GM19324 (cell line): ENCODE measurements at regions not wholly inside any gene's neighbourhood (a gene's known extent, or its start where the extent isn't known, plus 50 kb on each side); places are given as distances from the start of the nearest gene placed in this dataset.

Source experiments
- ATAC-seq: cut with Tn5 transposase; IDR thresholded peaks from one replicate; pipeline ENCODE4 v1.9.1; 2021; ENCODE audit warnings: mild to moderate bottlenecking, moderate library complexity; ENCODE audit not compliant: unreplicated experiment, low FRiP score

DNA sequence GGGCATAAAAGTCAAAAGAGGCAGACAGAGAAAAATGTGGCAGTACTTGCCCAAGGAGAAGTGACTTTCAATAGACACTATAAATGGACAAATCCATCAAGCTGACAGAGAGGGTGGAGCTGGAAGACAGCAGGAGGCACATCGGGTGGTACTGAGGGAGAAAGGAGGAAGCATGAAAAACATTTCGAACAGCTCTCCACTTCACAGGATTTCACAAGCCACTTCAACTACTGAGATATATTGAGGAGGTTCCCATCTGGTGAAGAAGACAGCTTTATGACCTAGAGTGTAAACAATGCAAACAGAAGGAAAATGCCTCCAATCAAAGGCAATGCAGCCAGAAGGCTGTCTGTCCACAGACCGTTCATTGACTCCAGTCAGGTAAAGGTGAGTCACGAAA, 259.4 kb upstream of the ECI2 start:
- no peak for ATAC-seq

DNA sequence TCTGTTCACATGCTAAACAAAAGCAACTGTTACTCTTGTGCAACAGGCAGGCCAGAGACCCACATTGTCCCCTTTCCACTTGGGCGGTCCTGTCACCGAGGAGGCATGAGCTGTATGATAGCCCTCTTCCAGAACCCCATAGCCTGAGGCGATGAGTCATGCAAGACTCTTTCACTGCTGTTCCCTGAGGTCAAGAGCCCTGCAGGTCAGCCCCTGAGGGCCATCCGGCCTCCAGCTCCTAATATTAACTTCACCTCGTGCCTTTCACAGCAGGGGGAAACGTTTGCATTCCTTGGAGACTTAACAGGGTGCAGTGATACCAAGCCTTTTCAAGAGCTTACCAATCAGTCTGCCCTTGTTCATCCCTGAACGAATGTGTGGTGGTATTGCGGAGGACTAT, 253.3 kb upstream of the ECI2 start:
- ATAC-seq = no peak

DNA sequence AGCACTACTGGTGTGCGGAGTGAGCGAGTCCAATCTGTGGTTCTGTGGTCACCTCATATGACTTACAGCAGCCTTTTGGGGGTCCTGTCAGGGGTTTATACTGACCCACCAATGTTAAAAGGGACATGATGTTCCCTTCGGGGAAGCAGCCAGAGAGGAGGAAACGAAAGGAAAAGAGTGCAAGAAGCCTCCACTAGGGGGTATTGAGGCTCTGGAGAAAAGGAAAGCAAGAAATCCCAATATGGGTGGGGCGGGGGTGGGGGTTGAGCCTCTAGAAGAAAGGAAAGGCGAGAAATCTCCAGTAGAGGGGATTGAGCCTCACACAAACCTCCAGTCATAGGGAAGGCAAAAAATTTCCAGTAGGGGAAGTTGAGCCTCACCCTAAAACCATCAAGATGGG, 249.3 kb upstream of the ECI2 start:
- ATAC-seq = no peak

GRCh38 chr6:4383910-4384638, 248.7 kb upstream of the ECI2 start:
- no peak for ATAC-seq

GRCh38 chr6:4382362-4382853, 247.0 kb upstream of the ECI2 start:
- no peak for ATAC-seq

DNA sequence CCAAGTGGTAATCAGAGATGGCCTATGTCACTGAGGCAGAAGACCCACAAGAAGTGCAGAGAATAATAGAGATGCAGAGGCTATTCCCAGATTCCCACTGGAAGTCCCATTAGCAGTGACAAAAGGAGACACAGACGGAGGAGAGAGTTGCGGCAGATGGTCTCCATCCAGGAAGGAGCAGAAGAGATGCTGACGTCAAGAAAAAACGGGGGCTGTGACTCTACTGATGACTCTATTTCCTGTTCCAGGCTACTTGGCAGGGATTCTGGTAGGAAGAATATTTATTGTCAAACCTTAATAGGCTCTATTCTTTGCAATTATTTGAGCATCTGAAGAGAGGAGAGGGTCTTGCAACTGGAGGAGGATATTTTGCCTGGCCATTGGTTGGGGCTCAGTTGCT, 246.0 kb upstream of the ECI2 start:
- ATAC-seq = no peak

DNA sequence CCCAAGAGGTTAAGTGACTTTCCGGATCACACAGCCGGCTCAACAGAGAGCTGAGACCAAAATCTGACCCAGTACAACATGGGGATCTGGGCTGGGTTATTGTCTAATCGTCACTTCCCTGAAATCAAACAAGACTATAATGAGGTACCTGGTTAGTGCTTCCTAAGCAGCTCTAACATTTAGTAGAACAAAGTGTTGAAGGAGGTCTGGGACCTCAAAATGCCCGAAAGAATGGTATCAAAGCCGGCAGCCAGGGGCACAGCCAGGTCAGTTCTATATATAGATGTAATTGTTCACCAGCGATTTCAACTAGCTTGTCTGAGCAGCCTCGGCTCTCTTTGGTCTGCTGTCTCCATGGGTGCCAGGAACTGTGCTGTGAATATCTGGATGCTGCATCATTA, 245.5 kb upstream of the ECI2 start:
- no peak for ATAC-seq

DNA sequence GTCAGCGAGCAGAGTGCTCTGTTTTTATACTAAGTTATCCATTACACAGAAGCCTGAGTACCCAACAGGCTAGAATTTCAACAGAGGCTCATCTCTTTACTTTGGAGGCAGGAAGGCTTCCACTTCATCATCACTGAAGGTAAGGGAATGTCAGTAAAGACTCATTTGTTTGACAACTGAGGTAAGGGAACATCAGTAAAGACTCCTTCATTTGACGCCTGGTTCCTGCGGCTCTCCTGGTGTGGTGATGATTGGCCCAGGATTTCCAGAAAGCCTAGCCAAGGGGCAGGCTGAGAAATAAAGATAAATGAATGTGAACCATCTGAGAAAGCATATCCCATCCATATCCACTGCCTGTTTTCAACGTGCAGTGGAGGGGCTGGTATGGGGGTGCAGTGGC, 244.6 kb upstream of the ECI2 start:
- ATAC-seq = no peak

- ATAC-seq = no peak
Observed at GRCh38 chr6:4378319-4378996, 243.1 kb upstream of the ECI2 start.

DNA sequence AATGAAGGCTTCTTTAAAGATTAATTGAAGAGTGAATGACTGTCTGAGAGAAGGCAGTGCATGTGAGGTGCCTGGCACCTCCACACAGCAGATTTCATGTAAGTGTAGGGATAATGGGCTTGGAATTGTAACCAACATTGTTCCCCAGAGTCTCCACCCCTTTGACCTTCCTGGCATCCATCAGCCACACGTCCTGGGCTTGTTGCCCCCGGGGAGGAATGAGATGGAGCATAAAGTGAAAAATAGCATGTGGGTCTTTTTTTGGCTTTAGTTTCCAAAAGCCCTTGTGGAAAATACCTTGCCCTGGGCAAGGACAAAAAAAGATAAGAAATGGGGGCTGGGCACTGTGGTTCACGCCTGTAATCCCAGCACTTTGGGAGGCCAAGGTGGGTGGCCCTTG, 242.2 kb upstream of the ECI2 start:
- ATAC-seq = no peak

DNA sequence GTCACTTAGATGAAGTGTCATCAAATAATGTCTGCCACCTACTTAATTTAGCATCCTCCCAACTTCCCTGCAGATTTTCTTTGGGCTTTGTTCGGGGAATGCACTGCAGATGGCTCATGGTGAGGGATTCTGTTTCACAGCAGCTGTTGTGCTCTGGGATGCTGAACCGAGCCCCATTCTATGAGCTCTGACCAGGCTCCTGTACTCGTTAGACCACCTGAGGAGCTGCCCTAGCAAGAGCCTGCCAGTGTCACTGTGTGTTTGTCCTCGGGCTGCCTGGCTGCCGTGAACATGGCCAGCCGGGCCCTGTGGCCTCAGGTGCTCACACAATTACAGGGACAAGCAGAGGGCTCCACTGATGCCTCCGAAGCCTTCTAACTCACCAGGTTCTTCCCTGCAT, 238.8 kb upstream of the ECI2 start:
- ATAC-seq = no peak

GRCh38 chr6:4372866-4373265, 237.5 kb upstream of the ECI2 start:
- ATAC-seq = no peak

- ATAC-seq = no peak
Observed at GRCh38 chr6:4371207-4371921, 236.0 kb upstream of the ECI2 start.

DNA sequence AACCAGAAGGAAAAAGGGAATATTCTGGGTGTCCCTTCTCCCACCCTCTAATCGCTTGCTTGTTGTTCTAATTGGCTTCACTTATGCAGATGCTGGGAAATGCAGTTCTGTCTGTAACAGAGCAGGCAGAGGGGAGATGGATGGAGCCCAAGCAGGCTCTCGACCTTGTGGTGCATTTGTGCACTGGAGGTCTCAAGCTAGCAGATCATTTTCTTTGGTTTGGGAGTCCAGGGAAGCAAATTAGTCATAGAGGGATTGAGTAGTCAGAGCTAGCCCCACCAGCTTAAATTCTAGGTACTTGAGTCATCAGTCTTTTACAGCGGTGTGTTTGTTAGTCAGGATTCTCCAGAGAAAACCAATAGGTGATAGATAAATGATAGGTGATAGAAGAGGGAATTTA, 234.7 kb upstream of the ECI2 start:
- no peak for ATAC-seq

GRCh38 chr6:4369616-4370015, 234.2 kb upstream of the ECI2 start:
- no peak for ATAC-seq

DNA sequence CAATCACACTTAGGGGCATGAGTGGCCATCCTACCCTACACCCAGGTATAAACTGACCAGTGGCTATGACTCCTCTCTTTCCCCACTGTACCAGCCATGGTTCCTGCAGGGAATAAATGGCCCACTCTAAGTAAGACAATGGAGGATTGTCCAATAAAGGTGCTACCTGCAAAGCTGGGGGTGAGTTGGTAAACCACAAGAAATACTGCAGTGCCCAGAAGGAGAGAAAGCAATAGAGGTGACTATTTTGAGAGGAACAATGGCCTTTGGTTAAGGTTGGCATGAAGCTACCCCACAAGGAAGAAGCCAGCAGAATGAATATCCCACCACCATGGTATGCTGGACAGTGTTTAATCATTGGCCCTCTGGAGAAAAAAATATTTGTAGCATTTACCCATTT, 233.3 kb upstream of the ECI2 start:
- no peak for ATAC-seq

DNA sequence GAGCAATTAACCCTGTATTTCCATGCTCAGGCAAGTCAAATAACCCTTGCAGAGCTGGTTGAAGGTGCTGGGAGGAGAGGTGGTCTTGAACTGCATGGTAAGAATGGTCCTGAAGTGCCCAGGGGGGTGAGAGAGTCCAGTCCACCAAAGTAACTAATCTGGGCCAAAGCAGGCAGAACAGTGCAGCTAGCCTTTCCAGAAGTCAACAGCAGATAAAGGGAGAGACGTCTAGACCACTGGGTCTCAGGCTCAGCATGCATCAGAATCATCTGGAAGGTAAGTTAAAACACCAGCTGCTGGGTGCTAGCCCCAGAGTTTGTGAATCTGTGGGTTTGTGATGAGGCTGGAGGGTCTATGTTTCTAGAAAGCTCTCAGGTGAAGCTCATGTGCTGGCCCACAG, 232.3 kb upstream of the ECI2 start:
- no peak for ATAC-seq

- no peak for ATAC-seq
Observed at GRCh38 chr6:4366635-4367395, 231.4 kb upstream of the ECI2 start.

- no peak for ATAC-seq
Observed at GRCh38 chr6:4365686-4366085, 230.3 kb upstream of the ECI2 start.

GRCh38 chr6:4364711-4365110, 229.3 kb upstream of the ECI2 start:
- ATAC-seq = no peak

GRCh38 chr6:4364172-4364571, 228.8 kb upstream of the ECI2 start:
- ATAC-seq = no peak
